ENCODE measurements at regions not wholly inside any gene's neighbourhood (a gene's known extent, or its start where the extent isn't known, plus 50 kb on each side); places are given as distances from the start of the nearest gene placed in this dataset.

DNA sequence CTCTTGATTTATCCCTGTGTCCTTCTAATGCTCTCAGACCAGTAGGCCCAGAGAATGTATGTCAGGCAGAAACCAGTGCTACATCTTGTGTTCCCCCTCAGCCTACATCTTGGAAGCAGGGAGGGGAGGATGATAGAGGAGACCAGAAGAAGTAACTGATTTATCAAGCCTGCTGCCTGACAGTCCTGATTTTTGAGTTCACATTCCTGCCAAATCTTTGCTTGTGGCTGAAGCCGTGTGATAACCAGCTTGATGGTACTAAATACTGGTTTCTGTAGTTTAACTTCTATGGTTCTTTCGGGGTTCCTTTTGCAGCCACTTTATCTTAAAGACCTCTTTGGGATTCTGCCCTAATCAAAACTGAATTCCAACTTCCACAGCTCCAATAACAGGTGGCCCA lies 59.7 kb upstream of the WDR26 start:
- TF ChIP-seq POLR2A (IDR thresholded peaks at IDR 0.05) (no peak), CTCF (IDR thresholded peaks at IDR 0.05) (no peak), EP300 (IDR thresholded peaks at IDR 0.05) (no peak)

Measured in tibial nerve (tissue), 4 donors.